GM12878 (cell line): ENCODE measurements at regions not wholly inside any gene's neighbourhood (a gene's known extent, or its start where the extent isn't known, plus 50 kb on each side); places are given as distances from the start of the nearest gene placed in this dataset.

ENCODE experiments used
- ATAC-seq: fragments of 200-7000 bp; cut with Tn5 transposase; 3 replicates; pipeline ENCODE4 v1.9.1; 2020; ENCODE audit warnings: mild to moderate bottlenecking, moderate library complexity
- BruUV-seq: library from RNA; stranded (reverse); fragments of 400-500 nt; replicated peaks from 2 replicates; lab custom pipeline; 2021; lab: Mats Ljungman, UMichigan
- CTCF ChIA-PET: fragments of 300-600 bp; sonication (Branson Sonifier 250); formaldehyde crosslinking; extraction: SDS; loops from one replicate; lab custom pipeline; 2021; ENCODE audit warnings: inconsistent platforms; lab: Yijun Ruan, JAX
- POLR2A ChIA-PET: fragments of 350-600 bp; formaldehyde crosslinking; extraction: SDS; loops from one replicate; lab custom pipeline; 2021; ENCODE audit warnings: inconsistent platforms; lab: Charles Lee
- RAD21 ChIA-PET: fragments of 300-600 bp; sonication (Branson Sonifier 250); formaldehyde crosslinking; loops from one replicate; lab custom pipeline; 2023; ENCODE audit warnings: antibody characterized with exemption; ENCODE audit not compliant: unreplicated experiment; lab: Charles Lee
- SMC1A ChIA-PET: fragments of 300-600 bp; sonication (Branson Sonifier 250); formaldehyde crosslinking; loops from one replicate; lab custom pipeline; 2023; ENCODE audit not compliant: unreplicated experiment, uncharacterized antibody; lab: Charles Lee
- DNase-seq: peaks from one replicate; pipeline ENCODE4 v3.0.0-alpha.2; 2011; ENCODE audit warnings: low read depth, low spot score
- FAIRE-seq: peaks from 3 replicates; lab custom pipeline; 2011; peaks lifted over from hg19 to GRCh38; lab: Jason Lieb, UNC
- H2AFZ ChIP-seq: 2 replicates; pipeline ENCODE4 v1.6.0; 2011; ENCODE audit warnings: low read depth, low read length, control low read depth; ENCODE audit not compliant: control insufficient read depth
- H3K27ac ChIP-seq: 2 replicates; pipeline ENCODE4 v1.5.1; 2011; ENCODE audit warnings: control low read depth; ENCODE audit not compliant: control insufficient read depth, insufficient read depth
- H3K27me3 ChIP-seq, 2 experiments: replicated peaks in 1 of 2; 2 replicates each; pipeline versions ENCODE4 v1.6.0 to v1.6.1; 2011; ENCODE audit warnings: low read length in 1 of 2; ENCODE audit not compliant: control insufficient read depth in 2 of 2, insufficient read depth in 2 of 2
- H3K36me3 ChIP-seq, 2 experiments: 2 replicates each; pipeline ENCODE4 v1.5.1; 2011; ENCODE audit warnings: low read length in 1 of 2; ENCODE audit not compliant: control insufficient read depth in 2 of 2, insufficient read depth in 2 of 2
- H3K4me1 ChIP-seq: 2 replicates; pipeline ENCODE4 v1.6.1; 2011; ENCODE audit warnings: mild to moderate bottlenecking, low read length, moderate library complexity, mixed read lengths; ENCODE audit not compliant: control insufficient read depth, insufficient read depth
- H3K4me2 ChIP-seq: 2 replicates; pipeline ENCODE4 v1.6.0; 2011; ENCODE audit warnings: control low read depth; ENCODE audit not compliant: control insufficient read depth, insufficient read depth
- H3K4me3 ChIP-seq: fragments of 200-600 bp; sonication (generic); 2 replicates; pipeline ENCODE4 v1.5.1; 2016
- H3K79me2 ChIP-seq: 2 replicates; pipeline ENCODE4 v1.6.0; 2011; ENCODE audit warnings: low read length; ENCODE audit not compliant: control insufficient read depth, insufficient read depth
- H3K9ac ChIP-seq: 2 replicates; pipeline ENCODE4 v1.8.0; 2011; ENCODE audit warnings: low read length, control low read depth, mixed read lengths; ENCODE audit not compliant: control insufficient read depth, insufficient read depth
- H3K9me3 ChIP-seq: replicated peaks from 3 replicates; pipeline ENCODE4 v1.5.1; 2011; ENCODE audit warnings: mild to moderate bottlenecking, low read length; ENCODE audit not compliant: control insufficient read depth, insufficient read depth
- H4K20me1 ChIP-seq: 2 replicates; pipeline ENCODE4 v1.6.0; 2011; ENCODE audit not compliant: control insufficient read depth, insufficient read depth
- CBX5 ChIP-seq: sonication (generic); IDR thresholded peaks from 2 replicates; pipeline ENCODE4 v1.6.1; 2016; ENCODE audit warnings: low read depth, moderate library complexity, mild to moderate bottlenecking, inconsistent platforms
- IRF4 ChIP-seq: IDR thresholded peaks from 2 replicates; pipeline ENCODE4 v1.6.1; 2011; ENCODE audit warnings: low read depth, low read length
- MTA2 ChIP-seq: fragments of 450-650 bp; IDR thresholded peaks from 2 replicates; pipeline ENCODE4 v1.6.1; 2016; ENCODE audit warnings: low read depth, mild to moderate bottlenecking, moderate library complexity
- MXI1 ChIP-seq: fragments of 150-350 bp; IDR thresholded peaks from 2 replicates; pipeline ENCODE4 v1.6.1; 2011; ENCODE audit warnings: low read depth, mild to moderate bottlenecking, inconsistent platforms, low read length, improper control_type of control experiment
- NBN ChIP-seq: fragments of 450-650 bp; IDR thresholded peaks from 2 replicates; pipeline ENCODE4 v1.6.1; 2016
- NFYA ChIP-seq: IDR thresholded peaks from 2 replicates; pipeline ENCODE4 v1.6.1; 2011; ENCODE audit warnings: low read depth, mild to moderate bottlenecking, low read length, improper control_type of control experiment, borderline replicate concordance
- POU2F2 ChIP-seq: IDR thresholded peaks from 3 replicates; pipeline ENCODE4 v1.6.1; 2011; ENCODE audit warnings: low read depth, mild to moderate bottlenecking, low read length, borderline replicate concordance
- RAD21 ChIP-seq: IDR thresholded peaks from 2 replicates; pipeline ENCODE4 v1.6.1; 2011; ENCODE audit warnings: mild to moderate bottlenecking, low read depth, low read length, moderate library complexity; ENCODE audit not compliant: insufficient read depth
- RB1 ChIP-seq: fragments of 450-650 bp; formaldehyde crosslinking; IDR thresholded peaks from 2 replicates; pipeline ENCODE4 v1.6.1; 2017; ENCODE audit warnings: mild to moderate bottlenecking, borderline replicate concordance
- STAT3 ChIP-seq: IDR thresholded peaks from 2 replicates; pipeline ENCODE4 v1.6.1; 2011; ENCODE audit warnings: low read depth, low read length, improper control_type of control experiment
- TBL1XR1 ChIP-seq: IDR thresholded peaks from 2 replicates; pipeline ENCODE4 v1.6.1; 2012; ENCODE audit warnings: low read depth, low read length, improper control_type of control experiment
- WRNIP1 ChIP-seq: IDR thresholded peaks from 2 replicates; pipeline ENCODE4 v1.6.1; 2011; ENCODE audit warnings: low read depth, low read length, improper control_type of control experiment, borderline replicate concordance
- ZBTB33 ChIP-seq: fragments of 450-650 bp; IDR thresholded peaks from 2 replicates; pipeline ENCODE4 v1.6.1; 2017; ENCODE audit warnings: mild to moderate bottlenecking
- ZNF274 ChIP-seq: IDR thresholded peaks from one replicate; pipeline ENCODE4 v1.8.0; 2011; ENCODE audit not compliant: insufficient read length, insufficient read depth
- WGBS: methylation state at CpG from one replicate; pipeline ENCODE4 v1.1.6; 2016; ENCODE audit warnings: low lambda C conversion rate; ENCODE audit not compliant: insufficient replicate concordance, insufficient coverage; ENCODE audit errors: missing lambda C conversion rate; 5-methylcytosine and 5-hydroxymethylcytosine counted together
- in situ Hi-C: fragments of 300-500 bp; cut with MboI; formaldehyde crosslinking; loops from 9 replicates; pipeline ENCODE4 v1.14.3; 2018; ENCODE audit warnings: mixed read lengths
- intact Hi-C: fragments of 100-400 bp; cut with micrococcal nuclease; formaldehyde crosslinking; loops from one replicate; pipeline ENCODE4 v1.14.2; 2022; ENCODE audit not compliant: unreplicated experiment
- TF ChIP-seq, protein P1 (sequence below): fragments of 450-650 bp; IDR thresholded peaks from 2 replicates; pipeline ENCODE4 v1.6.1; 2017; ENCODE audit warnings: low read depth, mild to moderate bottlenecking, moderate library complexity

DNA sequence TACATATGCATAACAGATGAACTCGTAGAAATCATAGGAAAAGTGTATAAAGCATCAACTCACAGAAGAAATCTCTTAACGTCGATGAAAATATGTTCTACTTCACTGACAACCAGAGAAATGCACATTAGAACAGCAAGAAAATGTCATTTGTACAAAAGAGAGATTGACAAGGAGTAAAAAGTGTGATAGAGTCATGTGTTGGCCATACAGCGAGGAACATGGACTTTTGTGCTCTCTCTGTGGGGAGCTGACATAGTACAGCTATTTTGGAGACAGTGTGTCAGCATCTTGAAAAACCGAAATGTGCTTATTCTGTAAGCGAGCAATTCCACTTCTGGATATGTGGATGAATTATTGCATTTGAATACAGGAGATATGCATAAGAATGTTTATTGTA, 477.9 kb downstream of the ICE1 start:
- Histone ChIP-seq H3K27ac (no peak overlapping the region), H3K79me2 (no peaks in the 10 kb centered on the region), H3K4me1 (no peaks in the 10 kb centered on the region), H3K4me2 (no peak overlapping the region), H2AFZ (no peak overlapping the region), H3K9me3 (no peaks in the 10 kb centered on the region; the same call in 2 of the 3 replicates), H3K27me3 (no peaks in the 10 kb centered on the region), H3K36me3 (no peaks in the 10 kb centered on the region), H4K20me1 (no peaks in the 10 kb centered on the region), H3K9ac (no peak overlapping the region), H3K4me3 (no peak overlapping the region)
- BruUV-seq = no TSS peak
- DNase-seq (no peak), ATAC-seq (no peak), FAIRE-seq (no peak)
- WGBS = 54% methylated on average over 6 of the region's 6 CpGs
- TF ChIP-seq, protein P1, sequence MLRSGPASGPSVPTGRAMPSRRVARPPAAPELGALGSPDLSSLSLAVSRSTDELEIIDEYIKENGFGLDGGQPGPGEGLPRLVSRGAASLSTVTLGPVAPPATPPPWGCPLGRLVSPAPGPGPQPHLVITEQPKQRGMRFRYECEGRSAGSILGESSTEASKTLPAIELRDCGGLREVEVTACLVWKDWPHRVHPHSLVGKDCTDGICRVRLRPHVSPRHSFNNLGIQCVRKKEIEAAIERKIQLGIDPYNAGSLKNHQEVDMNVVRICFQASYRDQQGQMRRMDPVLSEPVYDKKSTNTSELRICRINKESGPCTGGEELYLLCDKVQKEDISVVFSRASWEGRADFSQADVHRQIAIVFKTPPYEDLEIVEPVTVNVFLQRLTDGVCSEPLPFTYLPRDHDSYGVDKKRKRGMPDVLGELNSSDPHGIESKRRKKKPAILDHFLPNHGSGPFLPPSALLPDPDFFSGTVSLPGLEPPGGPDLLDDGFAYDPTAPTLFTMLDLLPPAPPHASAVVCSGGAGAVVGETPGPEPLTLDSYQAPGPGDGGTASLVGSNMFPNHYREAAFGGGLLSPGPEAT = no peak
- TF ChIP-seq ZNF274 = no peak
- no peak for TF ChIP-seq CBX5
- no peak for TF ChIP-seq WRNIP1
- no peak for TF ChIP-seq STAT3
- no peak for TF ChIP-seq MXI1
- TF ChIP-seq IRF4 = no peak
- ChIA-PET CTCF (no interaction called here), RAD21 (no interaction called here), SMC1A (no interaction called here), POLR2A (no interaction called here)
- intact Hi-C loops (no loop called here), in situ Hi-C loops (no loop called here)

DNA sequence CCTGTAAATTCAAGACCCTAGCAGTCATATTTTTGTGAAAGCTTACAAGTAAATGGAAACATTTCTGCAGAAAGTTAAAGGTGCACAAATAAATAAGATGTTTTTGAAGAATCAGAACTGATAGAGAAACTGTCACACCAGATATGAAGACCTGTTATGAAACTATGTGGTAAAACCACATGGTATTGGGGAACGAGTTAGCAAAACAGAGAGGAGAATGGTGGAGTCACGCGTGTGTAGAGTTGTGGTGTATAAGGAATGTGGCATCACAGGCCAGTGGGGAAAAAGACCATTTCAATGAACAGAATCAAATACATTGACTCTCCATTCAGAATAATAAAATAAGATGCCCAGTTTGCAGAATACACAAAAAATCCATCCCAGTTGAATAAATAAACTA, 477.2 kb downstream of the ICE1 start:
- no peak for FAIRE-seq
- in situ Hi-C loops = no loop called here
- RAD21 ChIA-PET = no interaction called here

More for the DNA sequence above, 477.2 kb downstream of the ICE1 start:
- WGBS = 37% methylated on average over 3 of the region's 3 CpGs
- no peaks in the 10 kb centered on the region; the same call in 2 of the 3 replicates for H3K9me3 ChIP-seq
- no TSS peak for BruUV-seq
- intact Hi-C loops = no loop called here
- no peak overlapping the region for H3K27ac ChIP-seq
- TF ChIP-seq RAD21 (no peak), NFYA (no peak), POU2F2 (no peak), RB1 (no peak), MTA2 (no peak), NBN (no peak), TBL1XR1 (no peak), ZBTB33 (no peak)
- no peak overlapping the region for H3K4me2 ChIP-seq
- CTCF ChIA-PET = no interaction called here
- H2AFZ ChIP-seq = no peak overlapping the region
- no peak overlapping the region for H3K4me3 ChIP-seq
- no peaks in the 10 kb centered on the region for H3K36me3 ChIP-seq
- no peaks in the 10 kb centered on the region for H3K27me3 ChIP-seq
- POLR2A ChIA-PET = no interaction called here
- DNase-seq (no peak), ATAC-seq (no peak)
- H4K20me1 ChIP-seq = no peaks in the 10 kb centered on the region
- no peaks in the 10 kb centered on the region for H3K79me2 ChIP-seq
- no peak overlapping the region for H3K9ac ChIP-seq
- SMC1A ChIA-PET = no interaction called here
- no peaks in the 10 kb centered on the region for H3K4me1 ChIP-seq
